Effector memory CD8-positive, alpha-beta T cell (primary cell): ENCODE measurements at regions not wholly inside any gene's neighbourhood (a gene's known extent, or its start where the extent isn't known, plus 50 kb on each side); places are given as distances from the start of the nearest gene placed in this dataset.
"Not testable (repeated sequence)": the region's sequence is repeated elsewhere in the genome, so short reads cannot be mapped to it uniquely, and the experiment has no call there.

ENCODE experiments used
- ATAC-seq: fragments of 150-1000 bp; cut with Tn5 transposase; replicated peaks from 2 replicates; pipeline ENCODE4 v1.10.0; 2021; ENCODE audit warnings: mild to moderate bottlenecking, moderate library complexity
- DNase-seq, 3 experiments: peaks; one replicate each; pipeline ENCODE4 v3.0.0; 2021
- H3K27ac Mint-ChIP-seq, 2 donors: one replicate each; pipeline ENCODE4 v1.8.0; 2022; ENCODE audit warnings: mild to moderate bottlenecking in 2 of 2, mixed read lengths in 2 of 2, moderate library complexity in 2 of 2
- H3K27me3 Mint-ChIP-seq, 2 donors: one replicate each; pipeline ENCODE4 v1.8.0; 2022; ENCODE audit warnings: mixed read lengths in 2 of 2
- H3K36me3 Mint-ChIP-seq: one replicate; pipeline ENCODE4 v1.8.0; 2022; ENCODE audit warnings: mild to moderate bottlenecking, moderate library complexity, mixed read lengths; ENCODE audit not compliant: insufficient read depth
- H3K4me1 Mint-ChIP-seq, 2 donors: one replicate each; pipeline ENCODE4 v1.8.0; 2022; ENCODE audit warnings: low read depth in 2 of 2, mixed read lengths in 2 of 2
- H3K4me3 Mint-ChIP-seq, 2 donors: one replicate each; pipeline ENCODE4 v1.8.0; 2022; ENCODE audit warnings: mild to moderate bottlenecking in 2 of 2, mixed read lengths in 2 of 2, moderate library complexity in 2 of 2
- H3K9me3 Mint-ChIP-seq, 2 donors: one replicate each; pipeline ENCODE4 v1.8.0; 2022; ENCODE audit warnings: mixed read lengths in 2 of 2

- DNase-seq: no peak
- no peak overlapping the region for H3K4me3 Mint-ChIP-seq
- no peaks in the 10 kb centered on the region for H3K4me1 Mint-ChIP-seq
- H3K9me3 Mint-ChIP-seq: peaks cover 7 to 8% of the 10 kb centered on the region in 2 donors
- no peak overlapping the region for H3K27ac Mint-ChIP-seq
- ATAC-seq: no peak
- no peaks in the 10 kb centered on the region for H3K27me3 Mint-ChIP-seq
- H3K36me3 Mint-ChIP-seq: no peaks in the 10 kb centered on the region
Measured at GRCh38 chr11:97908354-97908753, 1112.4 kb upstream of the CNTN5 start.

- DNase-seq: no peak
- H3K27me3 Mint-ChIP-seq: no peaks in the 10 kb centered on the region
- no peaks in the 10 kb centered on the region for H3K36me3 Mint-ChIP-seq
- H3K4me1 Mint-ChIP-seq: no peaks in the 10 kb centered on the region
- no peak for ATAC-seq
- no peak overlapping the region for H3K4me3 Mint-ChIP-seq
- peaks cover 7 to 8% of the 10 kb centered on the region in 2 donors for H3K9me3 Mint-ChIP-seq
- no peak overlapping the region for H3K27ac Mint-ChIP-seq
Measured at GRCh38 chr11:97909614-97910399, 1110.9 kb upstream of the CNTN5 start.

GRCh38 chr11:97912629-97913028 is 1108.1 kb upstream of the CNTN5 start:
- Mint-ChIP-seq H3K4me1 (no peaks in the 10 kb centered on the region), H3K36me3 (no peaks in the 10 kb centered on the region), H3K4me3 (no peak overlapping the region), H3K27me3 (no peaks in the 10 kb centered on the region), H3K9me3 (peaks cover under 1 to 6% of the 10 kb centered on the region in 2 donors), H3K27ac (no peak overlapping the region)
- ATAC-seq: no peak
- no peak for DNase-seq

- not testable (repeated sequence) for H3K4me3 Mint-ChIP-seq, ATAC-seq, H3K4me1 Mint-ChIP-seq, H3K36me3 Mint-ChIP-seq, H3K27ac Mint-ChIP-seq, DNase-seq, H3K27me3 Mint-ChIP-seq
- peaks cover 0 to 12% of the 10 kb centered on the region in 2 donors for H3K9me3 Mint-ChIP-seq
Measured at GRCh38 chr11:97922933-97923332, 1097.8 kb upstream of the CNTN5 start.

GRCh38 chr11:97934572-97935208 is 1086.1 kb upstream of the CNTN5 start:
- Mint-ChIP-seq H3K9me3 (peaks cover 0 to under 1% of the 10 kb centered on the region in 2 donors), H3K4me1 (no peaks in the 10 kb centered on the region)

GRCh38 chr11:97937501-97937900 is 1083.2 kb upstream of the CNTN5 start:
- no peak for DNase-seq
- H3K4me3 Mint-ChIP-seq: no peak overlapping the region
- no peaks in the 10 kb centered on the region for H3K36me3 Mint-ChIP-seq
- H3K27me3 Mint-ChIP-seq: no peaks in the 10 kb centered on the region
- peaks cover 4 to 7% of the 10 kb centered on the region in 2 donors for H3K9me3 Mint-ChIP-seq
- H3K27ac Mint-ChIP-seq: no peak overlapping the region
- ATAC-seq: no peak
- no peaks in the 10 kb centered on the region for H3K4me1 Mint-ChIP-seq

More at GRCh38 chr11:97934572-97935208, 1086.1 kb upstream of the CNTN5 start:
- no peak for ATAC-seq
- Mint-ChIP-seq H3K27me3 (no peaks in the 10 kb centered on the region), H3K4me3 (no peak overlapping the region), H3K36me3 (no peaks in the 10 kb centered on the region), H3K27ac (no peak overlapping the region)
- no peak for DNase-seq

GRCh38 chr11:97938789-97939188 is 1082.0 kb upstream of the CNTN5 start:
- Mint-ChIP-seq H3K27me3 (no peaks in the 10 kb centered on the region), H3K4me3 (no peak overlapping the region), H3K9me3 (peaks cover 4 to 7% of the 10 kb centered on the region in 2 donors), H3K4me1 (no peaks in the 10 kb centered on the region), H3K36me3 (no peaks in the 10 kb centered on the region), H3K27ac (no peak overlapping the region)
- no peak for ATAC-seq
- no peak for DNase-seq

- peaks cover 4 to 7% of the 10 kb centered on the region in 2 donors for H3K9me3 Mint-ChIP-seq
- no peaks in the 10 kb centered on the region for H3K36me3 Mint-ChIP-seq
- H3K27me3 Mint-ChIP-seq: no peaks in the 10 kb centered on the region
- H3K4me3 Mint-ChIP-seq: no peak overlapping the region
- ATAC-seq (no peak), DNase-seq (no peak)
- H3K27ac Mint-ChIP-seq: no peak overlapping the region
- no peaks in the 10 kb centered on the region for H3K4me1 Mint-ChIP-seq
Measured at GRCh38 chr11:97943493-97943892, 1077.3 kb upstream of the CNTN5 start.

GRCh38 chr11:97948793-97949192 is 1072.0 kb upstream of the CNTN5 start:
- no peak for DNase-seq
- Mint-ChIP-seq H3K4me1 (no peaks in the 10 kb centered on the region), H3K36me3 (no peaks in the 10 kb centered on the region), H3K27me3 (no peaks in the 10 kb centered on the region), H3K9me3 (peaks cover 0 to 2% of the 10 kb centered on the region in 2 donors), H3K27ac (no peak overlapping the region), H3K4me3 (no peak overlapping the region)
- ATAC-seq: no peak

GRCh38 chr11:97955595-97955994 is 1065.2 kb upstream of the CNTN5 start:
- no peak overlapping the region for H3K27ac Mint-ChIP-seq
- DNase-seq: no peak

GRCh38 chr11:97956904-97957303 is 1063.8 kb upstream of the CNTN5 start:
- Mint-ChIP-seq H3K4me3 (no peak overlapping the region), H3K27me3 (no peaks in the 10 kb centered on the region)
- no peak for DNase-seq

More at GRCh38 chr11:97955595-97955994, 1065.2 kb upstream of the CNTN5 start:
- Mint-ChIP-seq H3K4me1 (no peaks in the 10 kb centered on the region), H3K36me3 (no peaks in the 10 kb centered on the region), H3K9me3 (peaks cover 0 to 1% of the 10 kb centered on the region in 2 donors), H3K27me3 (no peaks in the 10 kb centered on the region), H3K4me3 (no peak overlapping the region)
- no peak for ATAC-seq

GRCh38 chr11:97961431-97961830 is 1059.3 kb upstream of the CNTN5 start:
- Mint-ChIP-seq H3K4me3 (no peak overlapping the region), H3K27me3 (no peaks in the 10 kb centered on the region)
- no peak for DNase-seq

More at GRCh38 chr11:97956904-97957303, 1063.8 kb upstream of the CNTN5 start:
- H3K4me1 Mint-ChIP-seq: no peaks in the 10 kb centered on the region
- H3K27ac Mint-ChIP-seq: no peak overlapping the region
- peaks cover 0 to 1% of the 10 kb centered on the region in 2 donors for H3K9me3 Mint-ChIP-seq
- ATAC-seq: no peak
- no peaks in the 10 kb centered on the region for H3K36me3 Mint-ChIP-seq

GRCh38 chr11:97962758-97963157 is 1058.0 kb upstream of the CNTN5 start:
- no peak overlapping the region for H3K27ac Mint-ChIP-seq
- no peaks in the 10 kb centered on the region for H3K4me1 Mint-ChIP-seq
- H3K27me3 Mint-ChIP-seq: no peaks in the 10 kb centered on the region
- no peak for ATAC-seq
- no peaks in the 10 kb centered on the region for H3K36me3 Mint-ChIP-seq
- no peak overlapping the region for H3K4me3 Mint-ChIP-seq
- peaks cover 11 to 18% of the 10 kb centered on the region in 2 donors for H3K9me3 Mint-ChIP-seq
- DNase-seq: no peak

More at GRCh38 chr11:97961431-97961830, 1059.3 kb upstream of the CNTN5 start:
- Mint-ChIP-seq H3K9me3 (peaks cover 10 to 18% of the 10 kb centered on the region in 2 donors), H3K36me3 (no peaks in the 10 kb centered on the region), H3K27ac (no peak overlapping the region), H3K4me1 (no peaks in the 10 kb centered on the region)
- no peak for ATAC-seq
